Activated T-helper 2 cell treated with anti-CD3 and anti-CD28 coated beads, Interferon-gamma antibody, Interleukin-2, Interleukin-4, amounts not matched to agents 10 μg/mL and 5 μg/mL and 100 μg/mL, durations not matched to agents 14 hours and 24 hours and 36 hours (primary cell): ENCODE measurements at regions not wholly inside any gene's neighbourhood (a gene's known extent, or its start where the extent isn't known, plus 50 kb on each side); places are given as distances from the start of the nearest gene placed in this dataset.

Experiments used
- DNase-seq: peaks from one replicate; pipeline ENCODE4 v3.0.0; 2021; ENCODE audit warnings: low spot score
- H3K27ac Mint-ChIP-seq: one replicate; pipeline ENCODE4 v1.8.0; 2021; ENCODE audit warnings: mixed read lengths
- H3K27me3 Mint-ChIP-seq: one replicate; pipeline ENCODE4 v1.8.0; 2021; ENCODE audit warnings: low read depth, mixed read lengths
- H3K36me3 Mint-ChIP-seq: one replicate; pipeline ENCODE4 v1.8.0; 2021; ENCODE audit warnings: low read depth, mixed read lengths
- H3K4me1 Mint-ChIP-seq: one replicate; pipeline ENCODE4 v1.8.0; 2021; ENCODE audit warnings: low read depth, mixed read lengths
- H3K4me3 Mint-ChIP-seq: one replicate; pipeline ENCODE4 v1.8.0; 2021; ENCODE audit warnings: low read depth, mild to moderate bottlenecking, moderate library complexity, mixed read lengths
- H3K9me3 Mint-ChIP-seq: one replicate; pipeline ENCODE4 v1.8.0; 2021; ENCODE audit warnings: mixed read lengths
- intact Hi-C: fragments of 100-400 bp; cut with micrococcal nuclease; formaldehyde crosslinking; loops from one replicate; pipeline ENCODE4 v1.15.1; 2023

DNA sequence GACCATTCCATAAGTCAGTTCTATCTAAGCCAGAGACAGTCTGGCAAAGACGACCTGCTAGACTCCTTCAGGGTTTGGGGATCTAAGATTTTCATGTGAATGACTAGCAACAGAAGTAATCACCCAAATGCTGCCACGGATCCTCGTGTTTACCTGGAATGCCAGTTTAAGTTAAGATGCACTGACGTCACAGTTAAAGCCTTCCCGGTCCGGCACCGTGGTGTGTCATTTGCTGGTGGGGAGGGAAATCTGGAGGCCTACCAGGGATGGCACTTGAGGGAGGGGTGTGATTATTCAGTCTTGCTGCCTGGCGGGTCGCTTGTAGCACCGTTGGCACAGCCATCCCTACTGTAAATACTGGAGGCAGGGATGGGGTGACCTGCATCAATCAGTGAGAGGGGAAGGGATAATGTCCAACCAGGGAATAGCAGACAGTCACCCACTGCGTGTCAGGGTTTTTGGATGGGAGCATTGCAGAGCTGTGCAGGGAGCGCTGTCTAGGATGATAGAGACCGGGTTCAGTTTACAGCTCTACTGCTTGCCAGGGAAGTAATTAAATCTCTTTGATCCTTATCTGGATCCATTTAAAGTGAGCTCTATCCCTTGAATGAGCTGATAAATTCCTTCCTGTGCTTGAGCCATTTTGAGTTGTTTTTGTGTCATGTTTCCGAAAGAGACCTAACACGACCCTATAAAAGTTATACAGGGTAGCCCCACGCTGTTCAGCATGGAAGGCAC is 764.7 kb upstream of the EEF2KMT start:
- intact Hi-C loops = no loop called here
- H3K36me3 Mint-ChIP-seq = no peaks in the 10 kb centered on the region
- peaks cover under 1% of the 10 kb centered on the region for H3K4me1 Mint-ChIP-seq
- H3K27ac Mint-ChIP-seq = no peak overlapping the region
- H3K9me3 Mint-ChIP-seq = peaks cover 22% of the 10 kb centered on the region
- no peaks in the 10 kb centered on the region for H3K27me3 Mint-ChIP-seq
- no peak for DNase-seq
- no peak overlapping the region for H3K4me3 Mint-ChIP-seq

DNA sequence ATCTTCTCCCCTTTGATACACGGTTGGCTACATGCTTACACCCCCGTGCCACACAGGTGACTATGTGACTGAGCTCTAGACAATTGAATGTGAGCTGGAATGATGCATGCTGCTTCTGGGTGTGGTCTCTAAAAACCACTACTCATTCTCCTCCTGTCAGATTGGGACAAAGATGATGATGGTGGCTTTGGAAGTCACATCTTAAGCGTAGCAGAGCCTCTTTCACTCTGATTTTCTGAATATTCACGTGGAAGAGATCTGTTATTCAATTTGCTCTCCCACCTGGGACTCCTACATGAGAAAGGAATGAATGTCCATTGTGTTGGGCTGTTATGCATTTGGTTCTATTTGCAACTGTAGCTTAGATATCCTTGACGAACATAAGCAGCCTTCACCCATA is 763.6 kb upstream of the EEF2KMT start:
- no peak overlapping the region for H3K4me3 Mint-ChIP-seq
- H3K27ac Mint-ChIP-seq = no peak overlapping the region

DNA sequence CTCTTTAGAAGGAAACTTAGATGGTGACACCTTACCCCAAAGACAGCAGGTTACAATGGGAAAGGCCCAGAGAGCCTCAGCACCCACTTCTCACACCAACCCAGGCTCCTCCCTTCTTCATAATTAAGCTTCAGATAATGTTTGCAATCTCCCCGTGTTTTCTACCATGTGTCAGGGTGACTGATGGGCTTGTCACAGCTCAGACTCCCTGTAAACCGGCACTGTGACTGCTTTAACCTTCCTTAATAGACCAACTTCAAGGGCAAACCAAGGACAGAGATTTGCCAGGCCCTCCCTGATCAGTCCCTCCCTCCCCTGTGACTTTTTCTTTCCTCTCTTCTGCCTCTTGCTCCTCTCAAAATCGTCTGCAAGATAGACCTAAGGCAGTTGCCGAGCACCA is 760.6 kb upstream of the EEF2KMT start:
- intact Hi-C loops = no loop called here
- no peak for DNase-seq
- Mint-ChIP-seq H3K36me3 (no peaks in the 10 kb centered on the region), H3K4me1 (no peaks in the 10 kb centered on the region), H3K4me3 (no peak overlapping the region), H3K27me3 (no peaks in the 10 kb centered on the region), H3K9me3 (peaks cover 6% of the 10 kb centered on the region), H3K27ac (no peak overlapping the region)

More for the DNA sequence above, 763.6 kb upstream of the EEF2KMT start:
- Mint-ChIP-seq H3K4me1 (no peaks in the 10 kb centered on the region), H3K9me3 (peaks cover 20% of the 10 kb centered on the region), H3K36me3 (no peaks in the 10 kb centered on the region), H3K27me3 (no peaks in the 10 kb centered on the region)
- DNase-seq = no peak
- intact Hi-C loops = no loop called here

DNA sequence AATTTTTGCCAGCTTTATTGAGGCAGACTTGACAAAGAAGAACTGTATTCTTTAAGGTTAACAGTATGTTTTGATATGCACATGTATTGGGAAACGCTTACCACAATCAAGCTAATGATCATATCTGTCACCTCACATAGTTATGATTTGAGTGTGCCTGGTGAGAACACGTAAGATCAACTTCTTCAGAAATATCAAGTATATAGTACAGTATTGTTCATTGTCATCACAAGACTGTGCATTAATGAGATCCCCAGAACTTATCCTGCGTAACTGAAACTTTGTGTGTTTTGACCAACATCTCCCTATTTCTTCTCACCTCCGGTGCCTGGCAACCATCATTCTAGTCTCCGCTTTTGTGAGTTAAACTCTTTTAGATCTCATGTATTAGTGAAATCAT is 756.4 kb upstream of the EEF2KMT start:
- Mint-ChIP-seq H3K4me3 (no peak overlapping the region), H3K36me3 (no peaks in the 10 kb centered on the region), H3K9me3 (peaks cover 13% of the 10 kb centered on the region), H3K27ac (peak overlapping the region; percentile 63), H3K4me1 (peaks cover 2% of the 10 kb centered on the region), H3K27me3 (no peaks in the 10 kb centered on the region)
- DNase-seq = no peak
- intact Hi-C loops = no loop called here

DNA sequence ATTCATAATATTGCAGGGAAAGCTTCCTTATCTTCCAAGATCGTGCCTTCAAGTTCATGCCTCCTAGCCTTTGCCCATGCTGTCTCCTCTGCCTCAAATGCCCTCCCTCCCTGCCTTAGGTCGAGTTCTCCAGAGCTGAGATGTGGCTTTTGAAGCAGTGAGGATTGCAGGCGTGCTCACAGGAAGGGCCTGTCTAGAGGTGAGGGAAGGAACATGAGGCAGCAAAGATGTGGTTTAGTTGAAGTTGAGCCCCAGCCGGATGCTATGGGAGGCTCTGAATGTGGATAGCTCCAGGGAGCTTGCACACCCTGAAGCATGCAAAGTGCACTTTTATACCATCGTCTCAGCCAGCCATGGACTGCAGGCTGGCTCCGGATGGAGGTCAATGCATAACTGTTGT is 754.6 kb upstream of the EEF2KMT start:
- Mint-ChIP-seq H3K27me3 (no peaks in the 10 kb centered on the region), H3K9me3 (peaks cover 13% of the 10 kb centered on the region), H3K36me3 (no peaks in the 10 kb centered on the region), H3K27ac (no peak overlapping the region), H3K4me3 (no peak overlapping the region), H3K4me1 (peaks cover 2% of the 10 kb centered on the region)
- no peak for DNase-seq
- intact Hi-C loops = no loop called here

DNA sequence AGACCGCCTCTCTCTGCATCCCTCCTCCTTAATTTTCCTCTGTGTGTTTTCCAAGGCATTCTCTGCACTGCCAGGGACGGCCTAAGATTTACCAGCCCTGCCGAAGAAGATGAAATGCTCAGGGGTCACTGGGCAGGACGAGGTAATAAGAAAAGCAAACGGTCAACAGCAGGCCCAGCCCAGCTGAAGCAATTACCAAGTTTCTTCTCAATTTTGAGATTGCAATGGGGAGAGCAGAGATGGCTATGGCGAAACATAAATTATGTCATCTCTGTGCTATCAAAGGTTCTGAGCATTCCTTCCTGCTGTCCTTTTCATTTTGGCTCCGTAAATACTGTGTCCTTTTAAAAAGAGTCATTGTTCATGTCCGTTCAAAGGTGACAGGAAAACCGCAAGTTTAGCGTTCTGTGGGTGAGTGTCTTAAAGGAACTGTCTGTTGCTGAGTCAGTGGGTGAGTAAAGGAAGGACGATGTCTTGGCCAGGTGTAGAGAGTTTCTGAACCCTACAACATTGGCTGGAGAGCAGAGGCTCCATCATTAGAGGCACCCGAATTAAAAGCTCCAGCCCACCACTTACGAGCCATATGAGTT is 753.9 kb upstream of the EEF2KMT start:
- DNase-seq = no peak
- Mint-ChIP-seq H3K9me3 (peaks cover 13% of the 10 kb centered on the region), H3K36me3 (no peaks in the 10 kb centered on the region), H3K4me3 (no peak overlapping the region), H3K27me3 (no peaks in the 10 kb centered on the region), H3K27ac (no peak overlapping the region), H3K4me1 (peaks cover 2% of the 10 kb centered on the region)
- intact Hi-C loops = no loop called here

DNA sequence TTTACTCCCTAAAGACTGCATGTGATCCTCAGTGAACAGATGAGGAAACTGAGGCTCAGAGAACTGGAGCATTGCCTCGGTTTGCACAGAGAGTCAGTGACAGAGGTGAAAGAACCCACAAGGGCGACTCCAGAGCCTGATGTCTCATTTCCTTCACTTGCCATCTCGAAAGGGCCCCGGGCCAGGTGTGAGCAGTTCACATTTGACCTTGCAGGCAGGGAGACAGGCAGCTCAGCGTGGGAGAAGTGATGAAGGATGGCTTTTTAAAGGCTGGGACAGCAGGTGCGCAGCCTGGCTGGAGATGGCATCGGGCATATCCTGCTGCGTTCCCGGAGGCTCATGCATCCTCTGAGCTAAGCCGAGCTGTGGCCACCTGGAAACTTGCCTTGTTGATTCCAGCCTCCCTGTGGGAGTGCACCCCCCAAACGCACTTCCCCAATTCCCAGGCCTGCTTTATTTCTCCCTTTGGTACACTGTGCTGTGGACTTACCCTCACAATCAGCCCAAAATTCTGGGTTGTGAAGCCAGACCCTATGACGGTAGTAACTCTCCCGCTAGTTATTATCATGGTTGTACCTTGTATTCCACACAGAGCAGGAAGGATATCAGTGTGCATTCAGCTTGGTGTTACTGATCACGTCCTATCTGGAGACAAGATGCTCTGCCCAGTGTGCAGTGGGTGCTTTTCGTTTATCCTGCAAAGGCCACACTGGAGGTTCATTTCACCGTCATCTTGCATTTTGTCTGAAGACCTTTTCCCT is 753.2 kb upstream of the EEF2KMT start:
- H3K27ac Mint-ChIP-seq = no peak overlapping the region
- peaks cover 2% of the 10 kb centered on the region for H3K4me1 Mint-ChIP-seq
- no peaks in the 10 kb centered on the region for H3K36me3 Mint-ChIP-seq
- peaks cover 13% of the 10 kb centered on the region for H3K9me3 Mint-ChIP-seq
- intact Hi-C loops = no loop called here
- no peaks in the 10 kb centered on the region for H3K27me3 Mint-ChIP-seq
- no peak overlapping the region for H3K4me3 Mint-ChIP-seq
- DNase-seq = no peak

DNA sequence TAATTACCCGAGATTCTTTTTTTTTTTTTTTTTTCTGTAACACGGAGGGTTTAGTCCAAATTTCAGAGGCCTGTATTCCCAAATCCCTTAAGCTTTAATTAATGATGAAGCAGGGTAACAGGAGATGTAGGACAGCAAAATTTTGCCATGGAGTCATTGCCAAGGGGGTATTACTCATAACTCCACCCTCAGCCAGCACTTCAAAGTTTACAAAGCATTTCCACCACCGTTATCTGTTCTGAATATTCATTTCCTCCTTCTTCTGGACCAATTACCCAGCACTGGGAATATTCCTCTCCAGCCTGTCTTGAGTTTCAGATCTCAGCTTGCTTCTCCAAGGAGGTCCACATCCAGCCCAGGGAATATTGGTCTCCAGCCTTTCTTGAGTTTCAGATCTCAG is 747.5 kb upstream of the EEF2KMT start:
- Mint-ChIP-seq H3K4me1 (no peaks in the 10 kb centered on the region), H3K27me3 (no peaks in the 10 kb centered on the region), H3K36me3 (no peaks in the 10 kb centered on the region), H3K9me3 (peaks cover 34% of the 10 kb centered on the region), H3K27ac (no peak overlapping the region), H3K4me3 (no peak overlapping the region)
- no peak for DNase-seq
- intact Hi-C loops = no loop called here

DNA sequence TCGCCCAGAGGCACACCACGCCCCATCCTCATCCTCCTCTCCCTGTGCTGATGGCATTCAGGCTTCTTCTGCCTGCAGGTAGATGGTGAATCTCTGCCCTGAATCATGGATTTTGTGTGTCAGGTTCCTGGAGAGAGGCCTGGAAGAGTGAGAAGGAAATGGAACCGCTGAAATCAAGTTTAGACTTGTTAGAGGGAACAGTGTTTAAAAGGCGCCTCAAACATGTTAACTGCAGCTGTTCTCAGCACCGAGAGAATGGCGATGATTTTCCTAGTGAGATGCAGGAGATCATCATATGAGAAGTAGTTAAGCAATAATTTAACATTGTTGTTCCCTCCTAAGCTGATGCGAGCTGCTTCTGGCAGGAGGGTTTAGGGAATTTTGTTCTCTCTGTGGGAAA is 744.4 kb upstream of the EEF2KMT start:
- no peak overlapping the region for H3K4me3 Mint-ChIP-seq
- no peak for DNase-seq
- H3K4me1 Mint-ChIP-seq = no peaks in the 10 kb centered on the region
- H3K27ac Mint-ChIP-seq = no peak overlapping the region
- H3K9me3 Mint-ChIP-seq = peaks cover 45% of the 10 kb centered on the region
- H3K27me3 Mint-ChIP-seq = no peaks in the 10 kb centered on the region
- intact Hi-C loops = no loop called here
- H3K36me3 Mint-ChIP-seq = no peaks in the 10 kb centered on the region

DNA sequence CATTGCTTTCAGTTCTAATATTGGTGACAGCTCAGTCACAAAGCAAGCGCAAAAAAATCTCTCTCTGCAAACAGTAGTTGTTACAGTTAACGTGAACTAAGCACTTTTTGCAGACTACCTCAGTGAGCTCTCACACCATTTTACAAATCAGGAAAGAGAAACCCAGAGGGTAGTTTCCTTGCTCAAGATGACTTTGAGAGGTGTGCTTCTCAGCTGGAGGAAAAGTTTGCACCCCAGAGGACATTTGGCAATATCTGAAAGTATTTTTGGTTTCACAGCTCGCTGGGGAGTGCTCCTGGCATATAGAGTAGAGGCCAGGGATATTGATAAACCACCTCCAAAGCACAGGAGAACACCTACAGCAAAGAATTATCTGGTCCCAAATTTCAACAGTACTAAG is 741.1 kb upstream of the EEF2KMT start:
- H3K9me3 Mint-ChIP-seq = peaks cover 54% of the 10 kb centered on the region
- no peak for DNase-seq
- no peaks in the 10 kb centered on the region for H3K4me1 Mint-ChIP-seq
- intact Hi-C loops = no loop called here
- no peaks in the 10 kb centered on the region for H3K27me3 Mint-ChIP-seq
- H3K36me3 Mint-ChIP-seq = no peaks in the 10 kb centered on the region
- no peak overlapping the region for H3K27ac Mint-ChIP-seq
- H3K4me3 Mint-ChIP-seq = no peak overlapping the region

DNA sequence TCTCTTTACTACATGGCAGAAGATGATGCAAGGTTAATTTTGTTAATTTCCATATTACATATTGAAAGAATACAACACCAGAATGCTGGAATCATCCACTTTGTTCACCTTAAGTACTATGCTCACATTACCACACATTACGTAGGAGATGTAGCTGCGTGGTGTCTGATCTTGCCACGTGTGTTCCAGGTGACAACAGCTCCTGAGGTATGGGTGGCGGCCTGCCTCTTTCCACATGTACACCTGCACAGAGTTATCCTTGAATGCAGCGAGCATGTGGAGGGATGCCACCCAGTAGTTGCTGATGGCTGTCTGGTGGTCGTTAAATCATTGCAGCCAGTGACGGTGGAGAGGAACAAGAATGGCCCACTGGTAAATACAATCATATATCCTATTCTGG is 740.5 kb upstream of the EEF2KMT start:
- H3K36me3 Mint-ChIP-seq = no peaks in the 10 kb centered on the region
- peaks cover 47% of the 10 kb centered on the region for H3K9me3 Mint-ChIP-seq
- H3K27me3 Mint-ChIP-seq = no peaks in the 10 kb centered on the region
- no peaks in the 10 kb centered on the region for H3K4me1 Mint-ChIP-seq
- DNase-seq = no peak
- no peak overlapping the region for H3K27ac Mint-ChIP-seq
- H3K4me3 Mint-ChIP-seq = no peak overlapping the region
- intact Hi-C loops = no loop called here

DNA sequence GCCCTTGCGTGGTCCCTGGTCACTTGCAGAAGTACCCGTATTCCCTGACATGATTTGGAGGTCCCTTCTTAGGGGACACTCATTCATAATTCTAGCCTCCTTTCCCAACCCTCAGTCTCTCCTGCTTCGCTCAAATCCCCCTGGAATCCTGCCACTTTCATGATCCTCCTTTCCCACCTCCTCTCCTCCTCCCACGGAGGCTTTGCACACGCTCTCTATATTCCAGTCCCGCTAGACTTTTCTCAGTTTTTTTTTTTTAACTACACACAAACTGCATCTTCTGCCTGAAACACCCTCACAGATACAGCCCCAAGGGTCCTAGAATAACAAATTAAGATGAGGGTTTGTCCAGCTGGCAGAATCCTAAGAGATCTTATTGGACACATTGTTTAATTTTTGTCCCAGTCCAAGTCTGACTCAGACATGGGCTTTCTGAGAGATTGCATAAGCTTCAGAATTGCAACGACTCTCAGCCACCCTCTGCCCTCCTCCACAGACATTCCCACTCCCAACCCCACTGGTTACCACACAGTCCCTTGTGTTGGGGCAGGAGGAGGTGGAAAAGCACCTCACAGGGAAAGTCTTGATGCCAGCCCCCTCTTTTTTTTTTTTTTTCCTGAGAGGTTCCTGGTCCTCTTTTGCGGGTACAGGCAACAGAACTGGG is 739.5 kb upstream of the EEF2KMT start:
- Mint-ChIP-seq H3K4me1 (no peaks in the 10 kb centered on the region), H3K27me3 (no peaks in the 10 kb centered on the region), H3K9me3 (peaks cover 45% of the 10 kb centered on the region), H3K4me3 (no peak overlapping the region), H3K27ac (no peak overlapping the region), H3K36me3 (no peaks in the 10 kb centered on the region)
- no peak for DNase-seq
- intact Hi-C loops = no loop called here

DNA sequence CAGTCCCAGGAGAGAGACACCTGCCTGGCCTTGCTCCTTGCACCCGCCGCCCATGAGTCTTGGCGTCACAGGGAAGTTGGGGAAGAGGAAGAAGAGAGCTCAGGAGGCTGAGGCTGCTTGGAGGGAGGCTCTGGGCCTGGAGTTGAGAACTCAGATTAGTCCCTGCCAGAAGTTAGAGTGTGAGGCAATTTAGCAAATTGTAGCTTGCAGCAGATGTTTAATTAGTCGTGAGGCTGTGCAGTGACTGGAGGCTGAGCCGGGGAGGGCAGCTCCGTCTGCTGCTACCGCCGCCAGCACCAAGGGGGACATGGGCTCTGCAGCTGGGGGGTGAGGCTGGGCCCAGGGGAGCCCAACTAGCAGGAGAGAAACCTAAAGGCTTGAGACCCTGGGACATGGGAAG is 738.3 kb upstream of the EEF2KMT start:
- H3K9me3 Mint-ChIP-seq = peaks cover 40% of the 10 kb centered on the region
- H3K4me1 Mint-ChIP-seq = no peaks in the 10 kb centered on the region
- intact Hi-C loops = no loop called here
- no peaks in the 10 kb centered on the region for H3K36me3 Mint-ChIP-seq
- no peak for DNase-seq
- H3K27me3 Mint-ChIP-seq = no peaks in the 10 kb centered on the region
- no peak overlapping the region for H3K4me3 Mint-ChIP-seq
- H3K27ac Mint-ChIP-seq = no peak overlapping the region
